Prostate gland (tissue), 2 donors: ENCODE measurements at regions not wholly inside any gene's neighbourhood (a gene's known extent, or its start where the extent isn't known, plus 50 kb on each side); places are given as distances from the start of the nearest gene placed in this dataset.
"Not testable (repeated sequence)": the region's sequence is repeated elsewhere in the genome, so short reads cannot be mapped to it uniquely, and the experiment has no call there.

ENCODE experiments used
- POLR2A ChIP-seq: fragments of 450-650 bp; IDR thresholded peaks from one replicate; pipeline ENCODE4 v1.6.1; 2016; ENCODE audit warnings: antibody characterized with exemption, mild to moderate bottlenecking
- TF ChIP-seq, protein P1 (sequence below), 4 experiments: fragments of 200-600 bp in 2 of 4; fragments of 450-650 bp in 2 of 4; sonication (generic) in 2 of 4; IDR thresholded peaks; 1 replicate in 3 of 4; 2 replicates in 1 of 4; pipeline ENCODE4 v1.5.1; 2016 to 2019; ENCODE audit warnings: antibody characterized with exemption in 4 of 4, mild to moderate bottlenecking in 2 of 4, moderate library complexity in 2 of 4

DNA sequence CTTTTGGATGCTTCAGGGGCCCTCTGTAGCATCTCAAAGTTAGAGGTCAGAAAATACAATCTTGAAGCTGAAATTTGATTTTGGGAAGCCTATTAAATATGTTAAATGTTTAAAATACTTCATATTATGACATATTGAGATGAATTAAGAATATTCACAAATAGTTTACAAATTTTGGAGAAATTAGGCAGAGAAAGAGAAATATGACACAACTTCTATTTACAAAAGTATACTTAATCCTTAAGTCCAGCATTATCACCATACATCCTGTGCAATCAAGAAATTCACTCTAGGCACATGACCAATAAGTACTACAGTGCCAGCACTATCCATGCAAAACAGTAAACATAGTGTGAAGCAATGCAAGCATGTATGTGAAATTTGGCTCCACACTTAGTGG lies 79.7 kb upstream of the MED14 start:
- TF ChIP-seq, protein P1, sequence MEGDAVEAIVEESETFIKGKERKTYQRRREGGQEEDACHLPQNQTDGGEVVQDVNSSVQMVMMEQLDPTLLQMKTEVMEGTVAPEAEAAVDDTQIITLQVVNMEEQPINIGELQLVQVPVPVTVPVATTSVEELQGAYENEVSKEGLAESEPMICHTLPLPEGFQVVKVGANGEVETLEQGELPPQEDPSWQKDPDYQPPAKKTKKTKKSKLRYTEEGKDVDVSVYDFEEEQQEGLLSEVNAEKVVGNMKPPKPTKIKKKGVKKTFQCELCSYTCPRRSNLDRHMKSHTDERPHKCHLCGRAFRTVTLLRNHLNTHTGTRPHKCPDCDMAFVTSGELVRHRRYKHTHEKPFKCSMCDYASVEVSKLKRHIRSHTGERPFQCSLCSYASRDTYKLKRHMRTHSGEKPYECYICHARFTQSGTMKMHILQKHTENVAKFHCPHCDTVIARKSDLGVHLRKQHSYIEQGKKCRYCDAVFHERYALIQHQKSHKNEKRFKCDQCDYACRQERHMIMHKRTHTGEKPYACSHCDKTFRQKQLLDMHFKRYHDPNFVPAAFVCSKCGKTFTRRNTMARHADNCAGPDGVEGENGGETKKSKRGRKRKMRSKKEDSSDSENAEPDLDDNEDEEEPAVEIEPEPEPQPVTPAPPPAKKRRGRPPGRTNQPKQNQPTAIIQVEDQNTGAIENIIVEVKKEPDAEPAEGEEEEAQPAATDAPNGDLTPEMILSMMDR (IDR thresholded peaks at IDR 0.05): not testable (repeated sequence)
- not testable (repeated sequence) for TF ChIP-seq POLR2A
